Fibroblast of lung (primary cell): ENCODE measurements at regions not wholly inside any gene's neighbourhood (a gene's known extent, or its start where the extent isn't known, plus 50 kb on each side); places are given as distances from the start of the nearest gene placed in this dataset.

Experiments
- DNase-seq, 2 donors: peaks; one replicate each; pipeline versions ENCODE4 v3.0.0 to v3.0.0-alpha.2; 2010; ENCODE audit warnings: low read depth in 2 of 2
- H2AFZ ChIP-seq: 2 replicates; pipeline ENCODE4 v1.5.1; 2012; ENCODE audit warnings: low read length, control low read depth, inconsistent platforms
- H3K27ac ChIP-seq: 2 replicates; pipeline ENCODE4 v1.5.1; 2011; ENCODE audit warnings: low read length, control low read depth; ENCODE audit not compliant: insufficient read depth
- H3K27me3 ChIP-seq: 2 replicates; pipeline ENCODE4 v1.5.1; 2011; ENCODE audit warnings: mild to moderate bottlenecking, low read length; ENCODE audit not compliant: control insufficient read depth, insufficient read depth
- H3K36me3 ChIP-seq: 2 replicates; pipeline ENCODE4 v1.5.1; 2011; ENCODE audit warnings: low read length; ENCODE audit not compliant: control insufficient read depth, insufficient read depth
- H3K4me1 ChIP-seq: 2 replicates; pipeline ENCODE4 v1.5.1; 2011; ENCODE audit warnings: low read length; ENCODE audit not compliant: control insufficient read depth, insufficient read depth; ENCODE audit errors: extremely low read depth
- H3K4me2 ChIP-seq: 2 replicates; pipeline ENCODE4 v1.5.1; 2011; ENCODE audit warnings: low read length, control low read depth; ENCODE audit not compliant: insufficient read depth; ENCODE audit errors: extremely low read depth
- H3K4me3 ChIP-seq, 4 experiments: fragments of 200-600 bp in 1 of 4; sonication (generic) in 1 of 4; replicated peaks in 1 of 4; 2 replicates each; pipeline ENCODE4 v1.5.1; 2011 to 2016; ENCODE audit warnings: low read length in 4 of 4, low read depth in 3 of 4, mild to moderate bottlenecking in 3 of 4, control low read depth in 2 of 4, inconsistent platforms in 1 of 4, mixed read lengths in 1 of 4; ENCODE audit not compliant: insufficient read depth in 1 of 4; ENCODE audit errors: control extremely low read depth in 1 of 4
- H3K79me2 ChIP-seq: 2 replicates; pipeline ENCODE4 v1.5.1; 2012; ENCODE audit warnings: mild to moderate bottlenecking, low read length, inconsistent platforms; ENCODE audit not compliant: control insufficient read depth, insufficient read depth
- H3K9ac ChIP-seq: 2 replicates; pipeline ENCODE4 v1.5.1; 2011; ENCODE audit warnings: mild to moderate bottlenecking, low read length, control low read depth; ENCODE audit not compliant: insufficient read depth
- H3K9me3 ChIP-seq: 2 replicates; pipeline ENCODE4 v1.5.1; 2012; ENCODE audit warnings: low read depth, low read length; ENCODE audit not compliant: control insufficient read depth, insufficient read depth
- H4K20me1 ChIP-seq: 2 replicates; pipeline ENCODE4 v1.5.1; 2011; ENCODE audit warnings: low read length; ENCODE audit not compliant: control insufficient read depth, insufficient read depth; ENCODE audit errors: extremely low read depth
- EZH2 ChIP-seq: IDR thresholded peaks from 2 replicates; pipeline ENCODE4 v1.5.1; 2012; ENCODE audit warnings: low read length, control low read depth, mild to moderate bottlenecking; ENCODE audit errors: missing control alignments
- TF ChIP-seq, protein P1 (sequence below), 2 donors: IDR thresholded peaks in 1 of 2; conservative IDR thresholded peaks in 1 of 2; 1 replicate in 1 of 2; 2 replicates in 1 of 2; pipeline ENCODE4 v1.5.1; 2011 to 2012; ENCODE audit warnings: low read length in 2 of 2, control low read depth in 1 of 2, inconsistent platforms in 1 of 2, low read depth in 1 of 2, mild to moderate bottlenecking in 1 of 2

DNA sequence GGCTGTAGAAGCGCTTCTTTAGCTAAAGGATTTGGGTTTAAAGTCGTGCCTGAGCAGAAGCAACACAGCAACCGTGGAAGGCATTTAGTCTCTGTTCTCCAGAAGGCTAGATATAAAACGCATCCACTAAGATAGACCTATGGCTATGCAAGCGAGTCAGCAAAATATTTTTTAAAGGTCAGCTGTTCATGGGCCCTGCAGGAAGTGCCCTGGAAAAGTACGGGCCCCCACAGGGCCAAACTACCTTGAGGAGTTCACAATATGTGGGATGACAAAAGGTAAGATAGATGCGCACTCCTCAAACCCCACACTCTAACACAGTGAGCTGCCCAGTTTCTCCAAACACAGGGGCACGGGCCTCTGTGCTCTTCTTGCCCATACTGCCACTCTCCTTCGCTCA is 261.6 kb downstream of the VPS13C start:
- H3K4me2 ChIP-seq: no peak overlapping the region
- H3K4me3 ChIP-seq: no peak overlapping the region
- no peaks in the 10 kb centered on the region for H3K9me3 ChIP-seq
- no peak for DNase-seq
- H3K27ac ChIP-seq: no peak overlapping the region
- H3K36me3 ChIP-seq: no peaks in the 10 kb centered on the region
- H4K20me1 ChIP-seq: no peaks in the 10 kb centered on the region
- H3K79me2 ChIP-seq: no peaks in the 10 kb centered on the region
- TF ChIP-seq EZH2: no peak
- TF ChIP-seq, protein P1, sequence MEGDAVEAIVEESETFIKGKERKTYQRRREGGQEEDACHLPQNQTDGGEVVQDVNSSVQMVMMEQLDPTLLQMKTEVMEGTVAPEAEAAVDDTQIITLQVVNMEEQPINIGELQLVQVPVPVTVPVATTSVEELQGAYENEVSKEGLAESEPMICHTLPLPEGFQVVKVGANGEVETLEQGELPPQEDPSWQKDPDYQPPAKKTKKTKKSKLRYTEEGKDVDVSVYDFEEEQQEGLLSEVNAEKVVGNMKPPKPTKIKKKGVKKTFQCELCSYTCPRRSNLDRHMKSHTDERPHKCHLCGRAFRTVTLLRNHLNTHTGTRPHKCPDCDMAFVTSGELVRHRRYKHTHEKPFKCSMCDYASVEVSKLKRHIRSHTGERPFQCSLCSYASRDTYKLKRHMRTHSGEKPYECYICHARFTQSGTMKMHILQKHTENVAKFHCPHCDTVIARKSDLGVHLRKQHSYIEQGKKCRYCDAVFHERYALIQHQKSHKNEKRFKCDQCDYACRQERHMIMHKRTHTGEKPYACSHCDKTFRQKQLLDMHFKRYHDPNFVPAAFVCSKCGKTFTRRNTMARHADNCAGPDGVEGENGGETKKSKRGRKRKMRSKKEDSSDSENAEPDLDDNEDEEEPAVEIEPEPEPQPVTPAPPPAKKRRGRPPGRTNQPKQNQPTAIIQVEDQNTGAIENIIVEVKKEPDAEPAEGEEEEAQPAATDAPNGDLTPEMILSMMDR (conservative IDR thresholded peaks at IDR 0.05 in 1 of 2, IDR thresholded peaks at IDR 0.05 in 1 of 2; ENCODE audit: low read depth in 1 of 2, low read length in 2 of 2): no peak
- H2AFZ ChIP-seq: no peak overlapping the region
- H3K4me1 ChIP-seq: peaks cover 2% of the 10 kb centered on the region
- no peak overlapping the region for H3K9ac ChIP-seq
- no peaks in the 10 kb centered on the region for H3K27me3 ChIP-seq

DNA sequence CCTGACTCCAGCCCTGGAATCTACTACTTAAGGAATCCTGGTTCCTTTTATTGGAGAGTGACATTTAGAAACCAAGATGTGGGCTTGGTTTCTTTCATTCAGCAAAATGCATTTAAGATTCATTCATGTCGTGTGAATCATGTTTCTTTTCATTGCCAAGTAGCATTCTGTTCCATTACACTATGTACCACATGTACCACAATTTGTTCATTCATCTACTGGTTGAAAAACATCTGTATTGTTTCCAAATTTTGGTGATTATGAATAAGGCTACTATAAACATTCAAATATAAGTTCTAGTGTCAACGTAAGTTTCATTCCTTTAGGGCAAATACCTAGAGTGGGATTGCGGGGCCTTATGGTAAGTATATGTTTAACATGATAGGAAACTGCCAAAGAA is 264.2 kb downstream of the VPS13C start:
- H2AFZ ChIP-seq: no peak overlapping the region
- H3K36me3 ChIP-seq: no peaks in the 10 kb centered on the region
- H3K4me2 ChIP-seq: no peak overlapping the region
- no peak overlapping the region for H3K9ac ChIP-seq
- peaks cover 2% of the 10 kb centered on the region for H3K4me1 ChIP-seq
- TF ChIP-seq EZH2: no peak
- TF ChIP-seq, protein P1 (conservative IDR thresholded peaks at IDR 0.05 in 1 of 2, IDR thresholded peaks at IDR 0.05 in 1 of 2; ENCODE audit: low read depth in 1 of 2, low read length in 2 of 2): no peak
- no peaks in the 10 kb centered on the region for H3K9me3 ChIP-seq
- peak; percentile 19 to 94 for DNase-seq
- no peaks in the 10 kb centered on the region for H3K27me3 ChIP-seq
- no peak overlapping the region for H3K27ac ChIP-seq
- H4K20me1 ChIP-seq: no peaks in the 10 kb centered on the region
- no peak overlapping the region for H3K4me3 ChIP-seq
- no peaks in the 10 kb centered on the region for H3K79me2 ChIP-seq

DNA sequence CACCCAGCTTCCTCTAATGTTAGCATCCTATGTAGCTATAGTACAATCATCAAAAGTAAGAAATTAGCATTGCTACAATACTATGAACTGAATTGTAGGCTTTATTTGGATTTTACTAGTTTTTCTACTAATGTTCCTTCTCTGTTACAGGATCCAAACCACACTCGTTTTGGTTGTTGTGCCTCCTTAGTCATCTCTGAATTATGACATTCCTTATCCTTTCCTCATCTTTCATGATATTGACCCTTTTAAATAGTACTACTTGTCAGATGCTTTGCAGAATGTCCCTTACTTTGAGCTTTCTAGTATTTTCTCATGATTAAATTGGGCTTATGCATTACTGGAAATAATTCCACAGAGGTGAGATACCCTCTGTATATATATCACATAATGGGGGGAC is 265.4 kb downstream of the VPS13C start:
- no peak overlapping the region for H2AFZ ChIP-seq
- no peak overlapping the region for H3K4me2 ChIP-seq
- no peak for TF ChIP-seq EZH2
- TF ChIP-seq, protein P1 (conservative IDR thresholded peaks at IDR 0.05 in 1 of 2, IDR thresholded peaks at IDR 0.05 in 1 of 2; ENCODE audit: low read depth in 1 of 2, low read length in 2 of 2): no peak
- peak in 1 of 2 donors; percentile 77 for DNase-seq
- no peaks in the 10 kb centered on the region for H4K20me1 ChIP-seq
- no peaks in the 10 kb centered on the region for H3K36me3 ChIP-seq
- H3K27ac ChIP-seq: no peak overlapping the region
- no peak overlapping the region for H3K9ac ChIP-seq
- no peak overlapping the region for H3K4me3 ChIP-seq
- no peaks in the 10 kb centered on the region for H3K79me2 ChIP-seq
- no peaks in the 10 kb centered on the region for H3K9me3 ChIP-seq
- H3K4me1 ChIP-seq: peaks cover 2% of the 10 kb centered on the region
- H3K27me3 ChIP-seq: no peaks in the 10 kb centered on the region
